Endodermal cell (in vitro differentiated cells): ENCODE measurements at regions not wholly inside any gene's neighbourhood (a gene's known extent, or its start where the extent isn't known, plus 50 kb on each side); places are given as distances from the start of the nearest gene placed in this dataset.
"Not testable (repeated sequence)": the region's sequence is repeated elsewhere in the genome, so short reads cannot be mapped to it uniquely, and the experiment has no call there.

Experiments
- DNase-seq: peaks from one replicate; pipeline ENCODE4 v3.0.0-alpha.2; 2017
- H3K27ac ChIP-seq: 2 replicates; pipeline ENCODE4 v1.5.1; 2013; ENCODE audit warnings: mild to moderate bottlenecking, low read depth, low read length, moderate library complexity
- H3K27me3 ChIP-seq: 2 replicates; pipeline ENCODE4 v1.6.1; 2013; ENCODE audit warnings: mild to moderate bottlenecking, low read length, moderate library complexity; ENCODE audit not compliant: insufficient read depth, control insufficient read depth, poor library complexity, severe bottlenecking
- H3K36me3 ChIP-seq: 2 replicates; pipeline ENCODE4 v1.7.0; 2013; ENCODE audit warnings: mild to moderate bottlenecking, low read length, moderate library complexity; ENCODE audit not compliant: control insufficient read depth, insufficient read depth
- H3K4me1 ChIP-seq: one replicate; pipeline ENCODE4 v1.7.0; 2013; ENCODE audit warnings: low read length; ENCODE audit not compliant: control insufficient read depth, insufficient read depth
- H3K4me3 ChIP-seq: 2 replicates; pipeline ENCODE4 v1.5.1; 2013; ENCODE audit warnings: mild to moderate bottlenecking, low read length, moderate library complexity
- H3K9ac ChIP-seq: 2 replicates; pipeline ENCODE4 v1.6.1; 2013; ENCODE audit warnings: mild to moderate bottlenecking, low read length, moderate library complexity; ENCODE audit not compliant: poor library complexity, severe bottlenecking; ENCODE audit errors: extremely low read depth
- H3K9me3 ChIP-seq: 2 replicates; pipeline ENCODE4 v1.6.1; 2013; ENCODE audit warnings: mild to moderate bottlenecking, low read length, moderate library complexity; ENCODE audit not compliant: control insufficient read depth
- H3K27ac Mint-ChIP-seq: 2 replicates; pipeline ENCODE4 v1.8.0; 2020; ENCODE audit warnings: mixed read lengths
- H3K27me3 Mint-ChIP-seq: 2 replicates; pipeline ENCODE4 v1.8.0; 2021; ENCODE audit warnings: mild to moderate bottlenecking, mixed read lengths; ENCODE audit not compliant: insufficient read depth
- H3K36me3 Mint-ChIP-seq: 2 replicates; pipeline ENCODE4 v1.8.0; 2020; ENCODE audit warnings: low read depth, mixed read lengths
- H3K4me1 Mint-ChIP-seq: 2 replicates; pipeline ENCODE4 v1.8.0; 2020; ENCODE audit warnings: mixed read lengths
- H3K4me3 Mint-ChIP-seq: 2 replicates; pipeline ENCODE4 v1.8.0; 2020; ENCODE audit warnings: mild to moderate bottlenecking, moderate library complexity, mixed read lengths
- H3K9me3 Mint-ChIP-seq: 2 replicates; pipeline ENCODE4 v1.8.0; 2020; ENCODE audit warnings: mild to moderate bottlenecking, mixed read lengths
- WGBS, 2 experiments: methylation state at CpG; one replicate each; pipeline versions ENCODE4 v1.1.5 to v1.1.7; 2013; ENCODE audit warnings: missing lambda C conversion rate in 2 of 2, mixed read lengths in 1 of 2; ENCODE audit not compliant: insufficient coverage in 1 of 2, insufficient read length in 1 of 2; 5-methylcytosine and 5-hydroxymethylcytosine counted together
- TF ChIP-seq, protein P1 (sequence below): fragments of 200-600 bp; sonication (generic); conservative IDR thresholded peaks from 2 replicates; pipeline ENCODE4 v1.5.0; 2021; ENCODE audit warnings: antibody characterized with exemption, mild to moderate bottlenecking

DNA sequence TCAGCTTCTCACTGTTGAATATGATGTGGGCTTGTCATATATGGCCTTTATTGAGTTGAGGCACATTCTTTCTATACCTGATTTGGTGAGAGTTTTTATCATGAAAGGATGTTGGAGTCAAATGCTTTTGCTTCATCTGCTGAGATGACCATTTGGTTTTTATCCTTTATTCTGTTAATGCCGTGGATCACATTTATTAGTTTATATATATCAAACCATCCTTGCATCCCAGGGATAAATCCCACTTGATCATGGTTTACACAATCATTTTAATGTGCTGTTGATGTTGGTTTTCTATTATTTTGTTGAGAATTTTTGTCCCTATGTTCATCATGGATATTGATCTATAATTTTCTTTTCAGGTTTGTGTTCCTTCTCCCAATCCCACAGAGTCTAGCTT, 67.0 kb downstream of the EBLN1 start:
- H3K36me3 Mint-ChIP-seq, result no peaks in the 10 kb centered on the region
- 100% methylated on average over 1 of the region's 1 CpG; no CpG with 5 or more reads in 1 of the 2 experiments for WGBS, 2 experiments
- no peak for DNase-seq
- no peak overlapping the region for H3K27ac Mint-ChIP-seq
- Histone ChIP-seq H3K4me3 (no peak overlapping the region), H3K9ac (no peak overlapping the region), H3K36me3 (no peaks in the 10 kb centered on the region), H3K4me1 (no peaks in the 10 kb centered on the region), H3K9me3 (peaks cover 10% of the 10 kb centered on the region), H3K27ac (no peak overlapping the region), H3K27me3 (no peaks in the 10 kb centered on the region)
- peaks cover 2% of the 10 kb centered on the region for H3K27me3 Mint-ChIP-seq
- no peaks in the 10 kb centered on the region for H3K4me1 Mint-ChIP-seq
- peaks cover 20% of the 10 kb centered on the region for H3K9me3 Mint-ChIP-seq
- TF ChIP-seq, protein P1, sequence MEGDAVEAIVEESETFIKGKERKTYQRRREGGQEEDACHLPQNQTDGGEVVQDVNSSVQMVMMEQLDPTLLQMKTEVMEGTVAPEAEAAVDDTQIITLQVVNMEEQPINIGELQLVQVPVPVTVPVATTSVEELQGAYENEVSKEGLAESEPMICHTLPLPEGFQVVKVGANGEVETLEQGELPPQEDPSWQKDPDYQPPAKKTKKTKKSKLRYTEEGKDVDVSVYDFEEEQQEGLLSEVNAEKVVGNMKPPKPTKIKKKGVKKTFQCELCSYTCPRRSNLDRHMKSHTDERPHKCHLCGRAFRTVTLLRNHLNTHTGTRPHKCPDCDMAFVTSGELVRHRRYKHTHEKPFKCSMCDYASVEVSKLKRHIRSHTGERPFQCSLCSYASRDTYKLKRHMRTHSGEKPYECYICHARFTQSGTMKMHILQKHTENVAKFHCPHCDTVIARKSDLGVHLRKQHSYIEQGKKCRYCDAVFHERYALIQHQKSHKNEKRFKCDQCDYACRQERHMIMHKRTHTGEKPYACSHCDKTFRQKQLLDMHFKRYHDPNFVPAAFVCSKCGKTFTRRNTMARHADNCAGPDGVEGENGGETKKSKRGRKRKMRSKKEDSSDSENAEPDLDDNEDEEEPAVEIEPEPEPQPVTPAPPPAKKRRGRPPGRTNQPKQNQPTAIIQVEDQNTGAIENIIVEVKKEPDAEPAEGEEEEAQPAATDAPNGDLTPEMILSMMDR, result no peak
- H3K4me3 Mint-ChIP-seq, result no peak overlapping the region

DNA sequence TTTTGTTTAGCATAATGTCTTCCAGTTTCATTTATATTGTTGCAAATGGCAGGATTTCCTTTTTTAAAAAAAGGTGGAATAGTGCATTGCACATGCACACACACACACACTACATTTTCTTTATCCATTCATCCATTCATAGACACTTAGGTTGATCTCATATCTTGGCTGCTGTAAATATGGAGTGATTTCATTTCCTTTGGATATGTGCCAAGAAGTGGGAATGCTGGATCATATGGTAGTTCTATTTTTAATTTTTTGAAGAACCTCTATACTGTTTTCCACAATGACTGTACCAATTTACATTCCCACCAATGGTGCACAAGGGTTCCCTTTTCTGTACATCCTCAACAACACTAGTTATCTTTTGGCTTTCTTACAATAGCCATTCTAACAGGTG, 68.9 kb downstream of the EBLN1 start:
- no peak overlapping the region for H3K27ac Mint-ChIP-seq
- peaks cover 2% of the 10 kb centered on the region for H3K27me3 Mint-ChIP-seq
- no peaks in the 10 kb centered on the region for H3K36me3 ChIP-seq
- H3K27ac ChIP-seq, result no peak overlapping the region
- H3K36me3 Mint-ChIP-seq, result no peaks in the 10 kb centered on the region
- H3K9me3 ChIP-seq, result peaks cover 10% of the 10 kb centered on the region
- H3K4me3 Mint-ChIP-seq, result no peak overlapping the region
- H3K4me1 Mint-ChIP-seq, result no peaks in the 10 kb centered on the region
- no peak overlapping the region for H3K4me3 ChIP-seq
- TF ChIP-seq, protein P1, result no peak
- H3K4me1 ChIP-seq, result no peaks in the 10 kb centered on the region
- DNase-seq, result no peak
- no peak overlapping the region for H3K9ac ChIP-seq
- H3K9me3 Mint-ChIP-seq, result peaks cover 26% of the 10 kb centered on the region
- H3K27me3 ChIP-seq, result no peaks in the 10 kb centered on the region

DNA sequence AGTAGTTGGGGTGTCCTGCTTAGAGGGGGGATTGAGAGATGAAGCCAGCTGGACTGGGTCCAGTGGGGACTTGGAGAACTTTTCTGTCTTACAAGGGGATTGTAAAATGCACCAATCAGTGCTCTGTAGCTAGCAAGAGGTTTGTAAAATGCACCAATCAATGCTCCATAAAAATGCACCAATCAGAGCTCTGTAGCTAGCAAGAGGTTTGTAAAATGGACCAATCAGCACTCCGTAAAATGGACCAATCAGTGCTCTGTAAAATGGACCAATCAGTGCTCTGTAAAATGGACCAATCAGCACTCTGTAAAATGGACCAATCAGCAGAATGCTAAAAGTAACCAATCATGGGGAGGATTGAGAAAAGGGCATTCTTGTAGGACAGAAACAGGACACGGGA, 71.9 kb downstream of the EBLN1 start:
- H3K27me3 ChIP-seq, H3K4me1 ChIP-seq, H3K27me3 Mint-ChIP-seq, H3K27ac ChIP-seq, H3K4me3 ChIP-seq, H3K4me1 Mint-ChIP-seq, H3K9me3 ChIP-seq, H3K9ac ChIP-seq, H3K36me3 Mint-ChIP-seq, H3K4me3 Mint-ChIP-seq, H3K27ac Mint-ChIP-seq, H3K36me3 ChIP-seq, DNase-seq: not testable (repeated sequence)
- WGBS, 2 experiments, result 91 to 94% methylated on average over 2 of the region's 2 CpGs
- H3K9me3 Mint-ChIP-seq, result peaks cover 17% of the 10 kb centered on the region

- Mint-ChIP-seq H3K36me3 (no peaks in the 10 kb centered on the region), H3K4me1 (peaks cover 22% of the 10 kb centered on the region), H3K9me3 (peaks cover 2% of the 10 kb centered on the region), H3K27ac (no peak overlapping the region), H3K27me3 (peaks cover 2% of the 10 kb centered on the region), H3K4me3 (no peak overlapping the region)
- H3K9ac ChIP-seq, result no peak overlapping the region
- H3K9me3 ChIP-seq, result no peaks in the 10 kb centered on the region
- TF ChIP-seq, protein P1, result no peak
- DNase-seq, result no peak
- H3K27me3 ChIP-seq, result no peaks in the 10 kb centered on the region
- 83 to 86% methylated on average over 2 of the region's 2 CpGs for WGBS, 2 experiments
- no peaks in the 10 kb centered on the region for H3K36me3 ChIP-seq
- peaks cover 8% of the 10 kb centered on the region for H3K4me1 ChIP-seq
- no peak overlapping the region for H3K27ac ChIP-seq
- no peak overlapping the region for H3K4me3 ChIP-seq
Measured at GRCh38 chr10:22137542-22137941, 80.3 kb downstream of the EBLN1 start.
